IMR-90 (cell line): ENCODE measurements at regions not wholly inside any gene's neighbourhood (a gene's known extent, or its start where the extent isn't known, plus 50 kb on each side); places are given as distances from the start of the nearest gene placed in this dataset.

Experiments
- ATAC-seq: fragments of 200-7000 bp; cut with Tn5 transposase; 2 replicates; pipeline ENCODE4 v1.9.1; 2020; ENCODE audit warnings: low read depth, mild to moderate bottlenecking, moderate library complexity
- BruUV-seq: library from RNA; stranded (reverse); fragments of 400-500 nt; replicated peaks from 2 replicates; lab custom pipeline; 2021; lab: Mats Ljungman, UMichigan
- CTCF ChIA-PET: fragments of 300-600 bp; formaldehyde crosslinking; extraction: SDS; loops from one replicate; lab custom pipeline; 2021; ENCODE audit warnings: antibody characterized with exemption; lab: Yijun Ruan, JAX
- POLR2A ChIA-PET: fragments of 300-600 bp; sonication (Branson Sonifier 250); formaldehyde crosslinking; loops from one replicate; lab custom pipeline; 2022; ENCODE audit warnings: antibody characterized with exemption; ENCODE audit not compliant: unreplicated experiment; lab: Charles Lee
- DNase-seq: peaks from one replicate; pipeline ENCODE4 v3.0.0; 2013
- H2AFZ ChIP-seq: replicated peaks from 2 replicates; pipeline ENCODE3; 2013; ENCODE audit warnings: low read length, mild to moderate bottlenecking; ENCODE audit not compliant: poor library complexity
- H2AK5ac ChIP-seq: 2 replicates; pipeline ENCODE4 v1.6.1; 2013; ENCODE audit warnings: low read depth, low read length, inconsistent platforms
- H2AK9ac ChIP-seq: replicated peaks from 2 replicates; pipeline ENCODE3; 2013; ENCODE audit warnings: mild to moderate bottlenecking, low read depth, low read length, moderate library complexity; ENCODE audit not compliant: poor library complexity
- H2BK120ac ChIP-seq: 2 replicates; pipeline ENCODE4 v1.6.1; 2013; ENCODE audit warnings: low read depth, low read length, inconsistent platforms
- H2BK15ac ChIP-seq: 3 replicates; pipeline ENCODE4 v1.6.1; 2013; ENCODE audit warnings: low read depth, low read length, inconsistent platforms
- H2BK20ac ChIP-seq: 2 replicates; pipeline ENCODE4 v1.6.1; 2013; ENCODE audit warnings: low read depth, mild to moderate bottlenecking, inconsistent platforms, low read length, moderate library complexity
- H2BK5ac ChIP-seq: 2 replicates; pipeline ENCODE4 v1.6.1; 2013; ENCODE audit warnings: mild to moderate bottlenecking, low read depth, low read length, inconsistent platforms; ENCODE audit not compliant: poor library complexity, severe bottlenecking
- H3K14ac ChIP-seq: replicated peaks from 2 replicates; pipeline ENCODE4 v1.6.1; 2013; ENCODE audit warnings: low read depth, low read length, inconsistent platforms
- H3K18ac ChIP-seq: 2 replicates; pipeline ENCODE4 v1.6.1; 2013; ENCODE audit warnings: low read depth, low read length, control low read depth
- H3K23ac ChIP-seq: 2 replicates; pipeline ENCODE4 v1.6.1; 2013; ENCODE audit warnings: low read depth, low read length, inconsistent platforms
- H3K27ac ChIP-seq: 2 replicates; pipeline ENCODE4 v1.5.1; 2013; ENCODE audit warnings: mild to moderate bottlenecking, control low read depth, low read length; ENCODE audit not compliant: insufficient read depth
- H3K27me3 ChIP-seq: 2 replicates; pipeline ENCODE4 v1.6.1; 2013; ENCODE audit warnings: low read length; ENCODE audit not compliant: control insufficient read depth, insufficient read depth
- H3K36me3 ChIP-seq: 2 replicates; pipeline ENCODE4 v1.6.1; 2013; ENCODE audit warnings: low read length, mixed read lengths; ENCODE audit not compliant: control insufficient read depth, insufficient read depth
- H3K4ac ChIP-seq: 2 replicates; pipeline ENCODE4 v1.6.1; 2013; ENCODE audit warnings: low read depth, low read length, inconsistent platforms
- H3K4me1 ChIP-seq: 2 replicates; pipeline ENCODE4 v1.6.1; 2013; ENCODE audit warnings: low read length, mixed read lengths; ENCODE audit not compliant: control insufficient read depth, insufficient read depth
- H3K4me2 ChIP-seq: 2 replicates; pipeline ENCODE4 v1.6.1; 2013; ENCODE audit warnings: low read depth, mild to moderate bottlenecking, control low read depth, low read length, moderate library complexity
- H3K4me3 ChIP-seq: 2 replicates; pipeline ENCODE4 v1.5.1; 2013; ENCODE audit warnings: low read depth, mild to moderate bottlenecking, control low read depth, low read length, moderate library complexity; ENCODE audit not compliant: insufficient read depth
- H3K56ac ChIP-seq: 2 replicates; pipeline ENCODE4 v1.6.1; 2013; ENCODE audit warnings: low read length, inconsistent platforms; ENCODE audit not compliant: insufficient read depth; ENCODE audit errors: extremely low read depth
- H3K79me1 ChIP-seq, 2 experiments: 2 replicates each; pipeline ENCODE4 v1.6.1; 2013; ENCODE audit warnings: low read length in 2 of 2, inconsistent platforms in 1 of 2, low read depth in 1 of 2
- H3K9ac ChIP-seq: 2 replicates; pipeline ENCODE4 v1.6.1; 2013; ENCODE audit warnings: low read depth, low read length, control low read depth
- H3K9me1 ChIP-seq: 2 replicates; pipeline ENCODE4 v1.6.1; 2013; ENCODE audit warnings: low read length, inconsistent platforms; ENCODE audit not compliant: insufficient read depth
- H3K9me3 ChIP-seq: 2 replicates; pipeline ENCODE4 v1.6.1; 2013; ENCODE audit warnings: low read length; ENCODE audit not compliant: control insufficient read depth, insufficient read depth
- H4K20me1 ChIP-seq: 2 replicates; pipeline ENCODE4 v1.6.1; 2013; ENCODE audit warnings: low read length, inconsistent platforms; ENCODE audit not compliant: insufficient read depth
- H4K5ac ChIP-seq: 2 replicates; pipeline ENCODE4 v1.6.1; 2013; ENCODE audit warnings: mild to moderate bottlenecking, low read depth, low read length, control low read depth
- H4K8ac ChIP-seq, 2 experiments: 2 replicates each; pipeline ENCODE4 v1.6.1; 2013; ENCODE audit warnings: low read depth in 2 of 2, low read length in 2 of 2, control low read depth in 1 of 2, inconsistent platforms in 1 of 2
- H4K91ac ChIP-seq: 2 replicates; pipeline ENCODE4 v1.6.1; 2013; ENCODE audit warnings: low read depth, low read length, inconsistent platforms; ENCODE audit not compliant: insufficient read depth
- BHLHE40 ChIP-seq: fragments of 150-350 bp; IDR thresholded peaks from 2 replicates; pipeline ENCODE4 v1.6.1; 2016; ENCODE audit warnings: mild to moderate bottlenecking, low read depth, low read length
- CEBPB ChIP-seq: IDR thresholded peaks from 2 replicates; pipeline ENCODE4 v1.6.1; 2012; ENCODE audit warnings: low read depth, low read length, improper control_type of control experiment
- CHD1 ChIP-seq: IDR thresholded peaks from 2 replicates; pipeline ENCODE4 v1.6.1; 2012; ENCODE audit warnings: low read depth, low read length, improper control_type of control experiment
- MAZ ChIP-seq: IDR thresholded peaks from 2 replicates; pipeline ENCODE4 v1.6.1; 2012; ENCODE audit warnings: low read depth, mild to moderate bottlenecking, low read length, improper control_type of control experiment, moderate library complexity, borderline replicate concordance
- NFE2L2 ChIP-seq: fragments of 150-350 bp; IDR thresholded peaks from 2 replicates; pipeline ENCODE4 v1.6.1; 2016; ENCODE audit warnings: low read depth, mild to moderate bottlenecking, low read length
- RAD21 ChIP-seq: IDR thresholded peaks from 2 replicates; pipeline ENCODE4 v1.6.1; 2012; ENCODE audit warnings: low read length, improper control_type of control experiment
- RCOR1 ChIP-seq: IDR thresholded peaks from 2 replicates; pipeline ENCODE4 v1.6.1; 2012; ENCODE audit warnings: mild to moderate bottlenecking, low read length, improper control_type of control experiment; ENCODE audit not compliant: insufficient replicate concordance
- SMC3 ChIP-seq: fragments of 150-350 bp; IDR thresholded peaks from 2 replicates; pipeline ENCODE4 v1.6.1; 2016; ENCODE audit warnings: low read depth, mild to moderate bottlenecking, antibody characterized with exemption, low read length, moderate library complexity
- USF2 ChIP-seq: fragments of 150-350 bp; IDR thresholded peaks from 2 replicates; pipeline ENCODE4 v1.6.1; 2017; ENCODE audit warnings: mild to moderate bottlenecking, antibody characterized with exemption, low read length, low read depth
- WGBS, 2 experiments: methylation state at CpG; one replicate each; pipeline versions ENCODE4 v1.1.5 to v1.1.7; 2013; ENCODE audit warnings: missing lambda C conversion rate in 2 of 2; ENCODE audit not compliant: insufficient read length in 1 of 2; ENCODE audit errors: extremely low coverage in 2 of 2; 5-methylcytosine and 5-hydroxymethylcytosine counted together
- dilution Hi-C: fragments of 300-500 bp; cut with HindIII; formaldehyde crosslinking; loops from one replicate; pipeline ENCODE4 v1.14.3; 2018; ENCODE audit warnings: low sequenced_read_pairs; ENCODE audit not compliant: unreplicated experiment
- in situ Hi-C: fragments of 300-500 bp; cut with MboI; formaldehyde crosslinking; loops from 3 replicates; pipeline ENCODE4 v1.14.3; 2019; ENCODE audit warnings: low sequenced_read_pairs, inconsistent platforms, mixed read lengths
- intact Hi-C: fragments of 100-400 bp; cut with micrococcal nuclease; formaldehyde crosslinking; loops from 2 replicates; pipeline ENCODE4 v1.10.0; 2022

GRCh38 chr2:191567206-191567605 is 110.7 kb upstream of the NABP1 start:
- Histone ChIP-seq H3K79me1 (peaks cover 0 to 3% of the 10 kb centered on the region in 2 experiments; a peak in 2 of 4 replicates), H2BK5ac (no peak overlapping the region), H3K9ac (no peak overlapping the region), H4K91ac (no peak overlapping the region), H3K4me2 (no peak overlapping the region), H3K23ac (no peak overlapping the region), H3K27ac (no peak overlapping the region), H4K8ac (no peak overlapping the region), H3K14ac (no peak overlapping the region), H4K20me1 (no peaks in the 10 kb centered on the region), H4K5ac (no peak overlapping the region), H3K9me1 (peaks cover 3% of the 10 kb centered on the region; the same call in 1 of the 2 replicates), H2AFZ (no peak overlapping the region), H3K56ac (no peak overlapping the region), H2AK5ac (no peak overlapping the region), H3K4me1 (0 out of 2 replicates have a peak, but pooled peaks cover 3% of the 10 kb centered on the region), H3K4ac (no peak overlapping the region), H3K4me3 (no peak overlapping the region), H2BK20ac (no peak overlapping the region), H2BK120ac (no peak overlapping the region), H2AK9ac (no peak overlapping the region), H2BK15ac (no peak overlapping the region), H3K27me3 (peaks cover 2% of the 10 kb centered on the region), H3K36me3 (no peaks in the 10 kb centered on the region), H3K9me3 (no peaks in the 10 kb centered on the region), H3K18ac (no peak overlapping the region)
- TF ChIP-seq USF2 = no peak
- no peak for TF ChIP-seq RCOR1
- no peak for TF ChIP-seq BHLHE40
- no peak for TF ChIP-seq SMC3
- no peak for TF ChIP-seq RAD21
- TF ChIP-seq CHD1 = no peak
- TF ChIP-seq CEBPB = no peak
- no peak for TF ChIP-seq MAZ
- TF ChIP-seq NFE2L2 = no peak
- in situ Hi-C loops (loop anchor here (5.0 to 10.0 kb wide), 2 partner anchors 248 to 590 kb away; no protein-coding TSS in a partner anchor), intact Hi-C loops (loop anchor here (2.0 to 5.0 kb wide), 3 partner anchors 225 to 720 kb away; no protein-coding TSS in a partner anchor), dilution Hi-C loops (no loop called here)
- no TSS peak for BruUV-seq
- ATAC-seq (no peak), DNase-seq (no peak)
- ChIA-PET POLR2A (interaction anchor here (0.7 to 1.3 kb wide), 4 partner anchors 71 to 131 kb away, joined by 3 to 6 read pairs (median 4); partner anchors contain the start of gene NABP1), CTCF (interaction anchor here (0.5 to 2.1 kb wide), 9 partner anchors 71 to 621 kb away, joined by 3 to 10 read pairs (median 3); no protein-coding TSS in a partner anchor)
- WGBS, 2 experiments = 100% methylated on average over 2 of the region's 3 CpGs; no CpG with 5 or more reads in 1 of the 2 experiments
